GM18951 (cell line): ENCODE measurements at regions not wholly inside any gene's neighbourhood (a gene's known extent, or its start where the extent isn't known, plus 50 kb on each side); places are given as distances from the start of the nearest gene placed in this dataset.

Source experiments
- POLR2A ChIP-seq: IDR thresholded peaks from 4 replicates; pipeline ENCODE4 v1.6.1; 2011; ENCODE audit warnings: mild to moderate bottlenecking; ENCODE audit not compliant: insufficient read length, insufficient read depth; ENCODE audit errors: extremely low read depth
- in situ Hi-C: fragments of 300-500 bp; cut with MboI; formaldehyde crosslinking; loops from one replicate; pipeline ENCODE4 v1.12.0; 2022; ENCODE audit warnings: low sequenced_read_pairs, mixed read lengths, inconsistent platforms; ENCODE audit not compliant: unreplicated experiment

GRCh38 chr5:29811914-29812679 lies 1381.4 kb upstream of the CDH6 start:
- in situ Hi-C loops, result no loop called here

GRCh38 chr5:29805804-29806203 lies 1387.7 kb upstream of the CDH6 start:
- no peak for TF ChIP-seq POLR2A
- in situ Hi-C loops, result no loop called here

More at GRCh38 chr5:29811914-29812679, 1381.4 kb upstream of the CDH6 start:
- no peak for TF ChIP-seq POLR2A

- in situ Hi-C loops, result no loop called here
- TF ChIP-seq POLR2A, result no peak
Measured at GRCh38 chr5:29800752-29801151, 1392.7 kb upstream of the CDH6 start.

- in situ Hi-C loops, result no loop called here
- TF ChIP-seq POLR2A, result no peak
Measured at GRCh38 chr5:29796013-29796412, 1397.5 kb upstream of the CDH6 start.

GRCh38 chr5:29795096-29795652 lies 1398.3 kb upstream of the CDH6 start:
- in situ Hi-C loops, result no loop called here
- TF ChIP-seq POLR2A, result no peak

GRCh38 chr5:29794141-29794787 lies 1399.2 kb upstream of the CDH6 start:
- in situ Hi-C loops, result no loop called here
- TF ChIP-seq POLR2A, result no peak

GRCh38 chr5:29790281-29790680 lies 1403.2 kb upstream of the CDH6 start:
- TF ChIP-seq POLR2A, result no peak
- in situ Hi-C loops, result no loop called here

- TF ChIP-seq POLR2A, result no peak
- in situ Hi-C loops, result no loop called here
Measured at GRCh38 chr5:29780401-29780800, 1413.1 kb upstream of the CDH6 start.

GRCh38 chr5:29779141-29779540 lies 1414.3 kb upstream of the CDH6 start:
- TF ChIP-seq POLR2A, result no peak
- in situ Hi-C loops, result no loop called here

- no peak for TF ChIP-seq POLR2A
- in situ Hi-C loops, result no loop called here
Measured at GRCh38 chr5:29777373-29777772, 1416.1 kb upstream of the CDH6 start.

GRCh38 chr5:29770936-29771335 lies 1422.5 kb upstream of the CDH6 start:
- in situ Hi-C loops, result no loop called here
- no peak for TF ChIP-seq POLR2A

GRCh38 chr5:29769474-29769873 lies 1424.0 kb upstream of the CDH6 start:
- in situ Hi-C loops, result no loop called here
- TF ChIP-seq POLR2A, result no peak

GRCh38 chr5:29758986-29759421 lies 1434.5 kb upstream of the CDH6 start:
- in situ Hi-C loops, result no loop called here
- no peak for TF ChIP-seq POLR2A

GRCh38 chr5:29750453-29750852 lies 1443.0 kb upstream of the CDH6 start:
- in situ Hi-C loops, result no loop called here

More at GRCh38 chr5:29750453-29750852, 1443.0 kb upstream of the CDH6 start:
- TF ChIP-seq POLR2A, result no peak
